Testis (tissue), 2 donors: ENCODE measurements at regions not wholly inside any gene's neighbourhood (a gene's known extent, or its start where the extent isn't known, plus 50 kb on each side); places are given as distances from the start of the nearest gene placed in this dataset.

Experiments used
- POLR2A ChIP-seq: fragments of 450-650 bp; IDR thresholded peaks from one replicate; pipeline ENCODE4 v1.6.1; 2017; ENCODE audit warnings: antibody characterized with exemption, mild to moderate bottlenecking, moderate library complexity
- TF ChIP-seq, protein P1 (sequence below), 3 experiments: fragments of 450-650 bp in 2 of 3; fragments of 200-600 bp in 1 of 3; sonication (generic) in 1 of 3; IDR thresholded peaks; one replicate each; pipeline ENCODE4 v1.5.1; 2016 to 2019; ENCODE audit warnings: antibody characterized with exemption in 3 of 3, mild to moderate bottlenecking in 2 of 3, moderate library complexity in 1 of 3

DNA sequence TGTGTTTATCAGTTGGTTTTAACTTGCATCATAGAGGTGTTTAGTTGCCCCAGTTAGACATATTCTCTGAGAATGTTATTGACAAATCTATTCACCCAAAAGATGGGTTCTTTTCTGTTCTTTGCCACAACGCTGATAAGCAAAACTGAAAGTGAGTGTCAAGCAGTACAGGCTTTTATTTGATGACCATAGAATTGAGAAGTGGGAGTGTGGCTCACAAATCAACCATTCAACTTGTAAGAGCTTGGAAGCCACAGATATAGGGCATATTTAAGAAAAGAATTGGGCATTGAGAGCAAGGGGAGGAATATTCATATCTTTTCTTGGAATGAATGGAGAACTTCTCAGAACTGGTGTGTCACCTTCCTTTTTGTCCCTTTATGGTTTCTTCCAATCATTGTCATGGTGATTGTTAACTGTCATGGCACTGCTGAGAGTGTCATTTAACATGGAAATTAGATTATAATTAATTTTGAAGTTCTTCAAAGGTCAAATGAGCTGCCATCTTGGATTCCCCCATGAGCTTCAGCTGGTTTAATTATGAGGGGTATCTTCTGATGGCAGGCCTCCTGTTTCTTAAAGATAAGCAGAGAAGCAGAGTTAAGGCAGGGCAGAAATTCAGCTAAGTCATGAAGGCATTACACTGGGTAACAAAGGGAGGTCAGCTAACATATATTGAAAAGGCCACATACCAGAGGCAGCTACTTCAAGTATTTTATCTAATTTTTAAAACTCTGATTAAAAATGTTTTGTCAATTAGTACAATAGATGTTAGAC is 254.0 kb upstream of the HTR1E start:
- TF ChIP-seq, protein P1, sequence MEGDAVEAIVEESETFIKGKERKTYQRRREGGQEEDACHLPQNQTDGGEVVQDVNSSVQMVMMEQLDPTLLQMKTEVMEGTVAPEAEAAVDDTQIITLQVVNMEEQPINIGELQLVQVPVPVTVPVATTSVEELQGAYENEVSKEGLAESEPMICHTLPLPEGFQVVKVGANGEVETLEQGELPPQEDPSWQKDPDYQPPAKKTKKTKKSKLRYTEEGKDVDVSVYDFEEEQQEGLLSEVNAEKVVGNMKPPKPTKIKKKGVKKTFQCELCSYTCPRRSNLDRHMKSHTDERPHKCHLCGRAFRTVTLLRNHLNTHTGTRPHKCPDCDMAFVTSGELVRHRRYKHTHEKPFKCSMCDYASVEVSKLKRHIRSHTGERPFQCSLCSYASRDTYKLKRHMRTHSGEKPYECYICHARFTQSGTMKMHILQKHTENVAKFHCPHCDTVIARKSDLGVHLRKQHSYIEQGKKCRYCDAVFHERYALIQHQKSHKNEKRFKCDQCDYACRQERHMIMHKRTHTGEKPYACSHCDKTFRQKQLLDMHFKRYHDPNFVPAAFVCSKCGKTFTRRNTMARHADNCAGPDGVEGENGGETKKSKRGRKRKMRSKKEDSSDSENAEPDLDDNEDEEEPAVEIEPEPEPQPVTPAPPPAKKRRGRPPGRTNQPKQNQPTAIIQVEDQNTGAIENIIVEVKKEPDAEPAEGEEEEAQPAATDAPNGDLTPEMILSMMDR (IDR thresholded peaks at IDR 0.05): no peak
- no peak for TF ChIP-seq POLR2A
